HepG2 (cell line): ENCODE measurements at regions not wholly inside any gene's neighbourhood (a gene's known extent, or its start where the extent isn't known, plus 50 kb on each side); places are given as distances from the start of the nearest gene placed in this dataset.
A peak's percentile ranks its signal among the peaks of the same experiment; 100 is the strongest.

Experiments used
- ATAC-seq: fragments of 200-7000 bp; cut with Tn5 transposase; 3 replicates; pipeline ENCODE4 v1.9.1; 2020; ENCODE audit warnings: mild to moderate bottlenecking, moderate library complexity
- BruUV-seq: library from RNA; stranded (reverse); fragments of 400-500 nt; replicated peaks from 2 replicates; lab custom pipeline; 2021; lab: Mats Ljungman, UMichigan
- CTCF ChIA-PET: fragments of 300-600 bp; formaldehyde crosslinking; extraction: SDS; loops from one replicate; lab custom pipeline; 2021; ENCODE audit warnings: low total read pairs, inconsistent platforms, low intra/inter-chr PET ratio; lab: Yijun Ruan, JAX
- POLR2A ChIA-PET: fragments of 350-600 bp; sonication (Branson Sonifier 250); formaldehyde crosslinking; loops from one replicate; lab custom pipeline; 2020; ENCODE audit warnings: antibody characterized with exemption, inconsistent platforms; lab: Yijun Ruan, JAX
- DNase-seq: peaks from one replicate; pipeline ENCODE4 v3.0.0-alpha.2; 2015; ENCODE audit warnings: low spot score
- FAIRE-seq: peaks from 3 replicates; lab custom pipeline; 2011; peaks lifted over from hg19 to GRCh38; lab: Jason Lieb, UNC
- H2AFZ ChIP-seq: one replicate; pipeline ENCODE4 v1.6.1; 2011; ENCODE audit warnings: low read length, inconsistent platforms
- H3K27ac ChIP-seq: fragments of 300-600 bp; 3 replicates; pipeline ENCODE4 v1.8.0; 2011; ENCODE audit warnings: mixed run types, mild to moderate bottlenecking, mixed read lengths, low read length, inconsistent platforms; ENCODE audit not compliant: insufficient read depth; ENCODE audit errors: extremely low read length
- H3K27me3 ChIP-seq, 2 experiments: fragments of 200-600 bp in 1 of 2; 2 replicates in 1 of 2; 3 replicates in 1 of 2; pipeline versions ENCODE4 v1.6.0 to v1.8.0; 2011; ENCODE audit warnings: low read length in 2 of 2, mild to moderate bottlenecking in 2 of 2, moderate library complexity in 2 of 2, inconsistent platforms in 1 of 2; ENCODE audit not compliant: insufficient read depth in 2 of 2, control insufficient read depth in 1 of 2
- H3K36me3 ChIP-seq, 2 experiments: fragments of 200-600 bp in 1 of 2; replicated peaks in 1 of 2; 2 replicates in 1 of 2; 3 replicates in 1 of 2; pipeline versions ENCODE4 v1.5.1 to v1.8.0; 2011; ENCODE audit warnings: low read length in 2 of 2, inconsistent platforms in 1 of 2; ENCODE audit not compliant: insufficient read depth in 2 of 2, control insufficient read depth in 1 of 2
- H3K4me1 ChIP-seq: 2 replicates; pipeline ENCODE4 v1.5.1; 2012; ENCODE audit warnings: low read length, inconsistent platforms; ENCODE audit not compliant: insufficient read depth
- H3K4me2 ChIP-seq: 2 replicates; pipeline ENCODE4 v1.6.0; 2011; ENCODE audit warnings: low read depth, low read length, inconsistent platforms
- H3K4me3 ChIP-seq, 3 experiments: fragments of 200-600 bp in 1 of 3; sonication (generic), shearing (Covaris generic) in 1 of 3; replicated peaks in 1 of 3; 2 replicates each; pipeline ENCODE4 v1.5.1; 2011 to 2016; ENCODE audit warnings: low read length in 3 of 3, inconsistent platforms in 2 of 3, low read depth in 2 of 3, mild to moderate bottlenecking in 2 of 3, control low read depth in 1 of 3, mixed read lengths in 1 of 3; ENCODE audit not compliant: insufficient read depth in 1 of 3
- H3K79me2 ChIP-seq: one replicate; pipeline ENCODE4 v1.6.1; 2011; ENCODE audit warnings: low read length, inconsistent platforms; ENCODE audit not compliant: insufficient read depth
- H3K9ac ChIP-seq: 2 replicates; pipeline ENCODE4 v1.6.0; 2011; ENCODE audit warnings: mild to moderate bottlenecking, low read depth, low read length, inconsistent platforms; ENCODE audit not compliant: insufficient read depth
- H3K9me3 ChIP-seq: 2 replicates; pipeline ENCODE4 v1.5.1; 2012; ENCODE audit warnings: mild to moderate bottlenecking, low read length
- H4K20me1 ChIP-seq: 2 replicates; pipeline ENCODE4 v1.6.0; 2011; ENCODE audit warnings: inconsistent platforms, mild to moderate bottlenecking, low read length, moderate library complexity; ENCODE audit not compliant: insufficient read depth
- ATF5 ChIP-seq: sonication (generic); formaldehyde crosslinking; IDR thresholded peaks from 2 replicates; pipeline ENCODE4 v1.4.0; 2020; ENCODE audit warnings: mild to moderate bottlenecking, low read depth, missing genetic modification reagents
- CREM ChIP-seq, 2 experiments: sonication (generic) in 1 of 2; formaldehyde crosslinking in 1 of 2; IDR thresholded peaks; 2 replicates each; pipeline versions ENCODE4 v1.4.0 to v1.6.1; 2016 to 2020; ENCODE audit warnings: antibody characterized with exemption in 1 of 2, mild to moderate bottlenecking in 1 of 2, missing genetic modification reagents in 1 of 2
- ERF ChIP-seq: IDR thresholded peaks from 2 replicates; pipeline ENCODE4 v1.6.1; 2018; ENCODE audit warnings: missing biosample characterization, missing genetic modification reagents
- FOXK1 ChIP-seq: sonication (generic); formaldehyde crosslinking; IDR thresholded peaks from 2 replicates; pipeline ENCODE4 v1.4.0; 2020; ENCODE audit warnings: low read depth, missing genetic modification reagents, borderline replicate concordance
- HBP1 ChIP-seq: IDR thresholded peaks from 2 replicates; pipeline ENCODE4 v1.6.1; 2016; ENCODE audit warnings: low read depth, control low read depth
- MEF2D ChIP-seq: sonication (generic); formaldehyde crosslinking; IDR thresholded peaks from 2 replicates; pipeline ENCODE4 v1.5.1; 2020; ENCODE audit warnings: mild to moderate bottlenecking, missing genetic modification reagents
- ZNF678 ChIP-seq: sonication (generic); formaldehyde crosslinking; IDR thresholded peaks from 2 replicates; pipeline ENCODE4 v1.4.0; 2020; ENCODE audit warnings: mild to moderate bottlenecking, missing genetic modification reagents
- ZNF766 ChIP-seq: sonication (generic); formaldehyde crosslinking; IDR thresholded peaks from 2 replicates; pipeline ENCODE4 v1.5.0; 2020; ENCODE audit warnings: missing genetic modification reagents, borderline replicate concordance
- WGBS: methylation state at CpG from one replicate; pipeline ENCODE4 v1.1.6; 2017; ENCODE audit warnings: low lambda C conversion rate; 5-methylcytosine and 5-hydroxymethylcytosine counted together
- in situ Hi-C: cut with HindIII; loops from 2 replicates; pipeline ENCODE4 v1.10.0; 2017; ENCODE audit warnings: low pct_unique_long_range_greater_than_20kb; ENCODE audit not compliant: extremely low pct_ligation_motif_present
- intact Hi-C: fragments of 100-400 bp; cut with micrococcal nuclease; formaldehyde crosslinking; loops from one replicate; pipeline ENCODE4 v1.10.0; 2022; ENCODE audit not compliant: unreplicated experiment
- TF ChIP-seq, protein P1 (sequence below): IDR thresholded peaks from 2 replicates; pipeline ENCODE4 v1.6.1; 2018; ENCODE audit warnings: missing genetic modification reagents, mild to moderate bottlenecking, missing compliant biosample characterization
- TF ChIP-seq, protein P2 (sequence below): sonication (generic); formaldehyde crosslinking; IDR thresholded peaks from 2 replicates; pipeline ENCODE4 v1.5.0; 2020; ENCODE audit warnings: missing genetic modification reagents
- TF ChIP-seq, protein P3 (sequence below): sonication (generic); formaldehyde crosslinking; IDR thresholded peaks from 2 replicates; pipeline ENCODE4 v1.4.0; 2020; ENCODE audit warnings: missing genetic modification reagents, mild to moderate bottlenecking, borderline replicate concordance

- ATAC-seq, result peak; percentile 35
- no peaks in the 10 kb centered on the region for H4K20me1 ChIP-seq
- ChIA-PET CTCF (no interaction called here), POLR2A (no interaction called here)
- no peak for FAIRE-seq
- TF ChIP-seq MEF2D (CRISPR knock-in tag), result no peak
- TF ChIP-seq, protein P1, sequence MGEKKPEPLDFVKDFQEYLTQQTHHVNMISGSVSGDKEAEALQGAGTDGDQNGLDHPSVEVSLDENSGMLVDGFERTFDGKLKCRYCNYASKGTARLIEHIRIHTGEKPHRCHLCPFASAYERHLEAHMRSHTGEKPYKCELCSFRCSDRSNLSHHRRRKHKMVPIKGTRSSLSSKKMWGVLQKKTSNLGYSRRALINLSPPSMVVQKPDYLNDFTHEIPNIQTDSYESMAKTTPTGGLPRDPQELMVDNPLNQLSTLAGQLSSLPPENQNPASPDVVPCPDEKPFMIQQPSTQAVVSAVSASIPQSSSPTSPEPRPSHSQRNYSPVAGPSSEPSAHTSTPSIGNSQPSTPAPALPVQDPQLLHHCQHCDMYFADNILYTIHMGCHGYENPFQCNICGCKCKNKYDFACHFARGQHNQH, result no peak
- no peak overlapping the region for H3K9ac ChIP-seq
- no TSS peak for BruUV-seq
- in situ Hi-C loops, result no loop called here
- H3K27me3 ChIP-seq, result no peaks in the 10 kb centered on the region
- H3K4me3 ChIP-seq, result no peak overlapping the region
- intact Hi-C loops, result no loop called here
- no peak overlapping the region for H3K4me2 ChIP-seq
- no peak for DNase-seq
- H3K36me3 ChIP-seq, result no peaks in the 10 kb centered on the region
- no peaks in the 10 kb centered on the region for H3K9me3 ChIP-seq
- H3K27ac ChIP-seq, result no peak overlapping the region
- peaks cover 26% of the 10 kb centered on the region for H3K4me1 ChIP-seq
- 30% methylated on average over 3 of the region's 4 CpGs for WGBS
- no peak overlapping the region for H2AFZ ChIP-seq
- no peaks in the 10 kb centered on the region for H3K79me2 ChIP-seq
Observed at GRCh38 chr3:145522893-145523651, 637.9 kb downstream of the PLOD2 start.

GRCh38 chr3:145531548-145531947, 629.4 kb downstream of the PLOD2 start:
- no peaks in the 10 kb centered on the region for H3K9me3 ChIP-seq
- CTCF ChIA-PET, result no interaction called here
- FAIRE-seq, result no peak
- no peaks in the 10 kb centered on the region for H3K36me3 ChIP-seq
- no TSS peak for BruUV-seq
- H4K20me1 ChIP-seq, result no peaks in the 10 kb centered on the region
- no peak overlapping the region for H3K4me3 ChIP-seq
- no peaks in the 10 kb centered on the region for H3K27me3 ChIP-seq
- intact Hi-C loops, result no loop called here
- in situ Hi-C loops, result no loop called here
- ATAC-seq, result no peak
- no peak for DNase-seq
- 20% methylated on average over 1 of the region's 1 CpG for WGBS
- H3K27ac ChIP-seq, result no peak overlapping the region
- H3K9ac ChIP-seq, result no peak overlapping the region
- POLR2A ChIA-PET, result no interaction called here
- H2AFZ ChIP-seq, result no peak overlapping the region
- no peaks in the 10 kb centered on the region for H3K79me2 ChIP-seq
- no peaks in the 10 kb centered on the region for H3K4me1 ChIP-seq
- H3K4me2 ChIP-seq, result no peak overlapping the region
- no peak for TF ChIP-seq ZNF678 (CRISPR knock-in tag)
- TF ChIP-seq, protein P2, sequence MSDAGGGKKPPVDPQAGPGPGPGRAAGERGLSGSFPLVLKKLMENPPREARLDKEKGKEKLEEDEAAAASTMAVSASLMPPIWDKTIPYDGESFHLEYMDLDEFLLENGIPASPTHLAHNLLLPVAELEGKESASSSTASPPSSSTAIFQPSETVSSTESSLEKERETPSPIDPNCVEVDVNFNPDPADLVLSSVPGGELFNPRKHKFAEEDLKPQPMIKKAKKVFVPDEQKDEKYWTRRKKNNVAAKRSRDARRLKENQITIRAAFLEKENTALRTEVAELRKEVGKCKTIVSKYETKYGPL, result no peak
- no peak for TF ChIP-seq FOXK1 (CRISPR knock-in tag)
- TF ChIP-seq CREM (IDR thresholded peaks at IDR 0.05), result no peak
- TF ChIP-seq CREM (CRISPR knock-in tag; IDR thresholded peaks at IDR 0.05), result no peak
- TF ChIP-seq ZNF766 (CRISPR knock-in tag), result no peak
- TF ChIP-seq ERF, result no peak
- TF ChIP-seq HBP1, result no peak
- TF ChIP-seq ATF5 (CRISPR knock-in tag), result no peak
- TF ChIP-seq, protein P3, sequence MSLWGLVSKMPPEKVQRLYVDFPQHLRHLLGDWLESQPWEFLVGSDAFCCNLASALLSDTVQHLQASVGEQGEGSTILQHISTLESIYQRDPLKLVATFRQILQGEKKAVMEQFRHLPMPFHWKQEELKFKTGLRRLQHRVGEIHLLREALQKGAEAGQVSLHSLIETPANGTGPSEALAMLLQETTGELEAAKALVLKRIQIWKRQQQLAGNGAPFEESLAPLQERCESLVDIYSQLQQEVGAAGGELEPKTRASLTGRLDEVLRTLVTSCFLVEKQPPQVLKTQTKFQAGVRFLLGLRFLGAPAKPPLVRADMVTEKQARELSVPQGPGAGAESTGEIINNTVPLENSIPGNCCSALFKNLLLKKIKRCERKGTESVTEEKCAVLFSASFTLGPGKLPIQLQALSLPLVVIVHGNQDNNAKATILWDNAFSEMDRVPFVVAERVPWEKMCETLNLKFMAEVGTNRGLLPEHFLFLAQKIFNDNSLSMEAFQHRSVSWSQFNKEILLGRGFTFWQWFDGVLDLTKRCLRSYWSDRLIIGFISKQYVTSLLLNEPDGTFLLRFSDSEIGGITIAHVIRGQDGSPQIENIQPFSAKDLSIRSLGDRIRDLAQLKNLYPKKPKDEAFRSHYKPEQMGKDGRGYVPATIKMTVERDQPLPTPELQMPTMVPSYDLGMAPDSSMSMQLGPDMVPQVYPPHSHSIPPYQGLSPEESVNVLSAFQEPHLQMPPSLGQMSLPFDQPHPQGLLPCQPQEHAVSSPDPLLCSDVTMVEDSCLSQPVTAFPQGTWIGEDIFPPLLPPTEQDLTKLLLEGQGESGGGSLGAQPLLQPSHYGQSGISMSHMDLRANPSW (CRISPR knock-in tag), result no peak
